ENCODE measurements at regions not wholly inside any gene's neighbourhood (a gene's known extent, or its start where the extent isn't known, plus 50 kb on each side); places are given as distances from the start of the nearest gene placed in this dataset.

DNA sequence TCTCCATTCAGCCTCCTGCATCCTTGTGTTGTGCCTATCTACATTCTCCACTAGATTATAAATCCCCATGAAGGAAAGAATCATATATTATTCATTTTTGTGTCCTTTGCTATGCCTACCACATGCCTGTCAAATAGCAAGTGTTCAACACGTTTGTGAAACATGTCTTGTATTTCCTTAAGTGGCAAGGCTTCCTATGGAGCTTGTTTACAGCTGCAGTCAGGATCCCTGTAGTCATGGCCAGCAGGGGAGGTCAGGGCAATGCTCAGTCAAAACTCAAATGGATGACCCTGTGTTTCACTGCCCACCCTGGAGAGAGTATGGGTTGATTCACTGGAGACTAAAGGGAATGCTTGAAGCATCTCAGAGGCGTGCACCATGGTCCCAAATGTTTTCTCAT is 191.7 kb upstream of the ATP11B start:
- TF ChIP-seq TAF1 (IDR thresholded peaks at IDR 0.05; ENCODE audit: borderline replicate concordance, low read depth, low read length) (no peak), POLR2AphosphoS5 (IDR thresholded peaks at IDR 0.05; ENCODE audit: low read depth, low read length) (no peak), POLR2A (IDR thresholded peaks at IDR 0.05; ENCODE audit: low read depth, low read length) (no peak)
- FAIRE-seq (no peak), DNase-seq (ENCODE audit: insufficient read length) (no peak)

- TF ChIP-seq TAF1 (IDR thresholded peaks at IDR 0.05; ENCODE audit: borderline replicate concordance, low read depth, low read length) (no peak), POLR2A (IDR thresholded peaks at IDR 0.05; ENCODE audit: low read depth, low read length) (no peak), POLR2AphosphoS5 (IDR thresholded peaks at IDR 0.05; ENCODE audit: low read depth, low read length) (no peak)
- no peak for FAIRE-seq
- no peak for DNase-seq (ENCODE audit: insufficient read length)
These were observed 189.8 kb upstream of the ATP11B start for GRCh38 chr3:182603501-182603900.

GRCh38 chr3:182605882-182606611 is 187.3 kb upstream of the ATP11B start:
- DNase-seq (ENCODE audit: insufficient read length) = no peak
- TF ChIP-seq POLR2A (IDR thresholded peaks at IDR 0.05; ENCODE audit: low read depth, low read length) (no peak), POLR2AphosphoS5 (IDR thresholded peaks at IDR 0.05; ENCODE audit: low read depth, low read length) (no peak), TAF1 (IDR thresholded peaks at IDR 0.05; ENCODE audit: borderline replicate concordance, low read depth, low read length) (no peak)
- no peak for FAIRE-seq

- FAIRE-seq = no peak
- DNase-seq (ENCODE audit: insufficient read length) = no peak
- TF ChIP-seq POLR2AphosphoS5 (IDR thresholded peaks at IDR 0.05; ENCODE audit: low read depth, low read length) (no peak), POLR2A (IDR thresholded peaks at IDR 0.05; ENCODE audit: low read depth, low read length) (no peak), TAF1 (IDR thresholded peaks at IDR 0.05; ENCODE audit: borderline replicate concordance, low read depth, low read length) (no peak)
These were observed 186.3 kb upstream of the ATP11B start for GRCh38 chr3:182606905-182607504.

GRCh38 chr3:182608832-182609231 is 184.5 kb upstream of the ATP11B start:
- no peak for DNase-seq (ENCODE audit: insufficient read length)
- FAIRE-seq = no peak
- TF ChIP-seq POLR2AphosphoS5 (IDR thresholded peaks at IDR 0.05; ENCODE audit: low read depth, low read length) (no peak), TAF1 (IDR thresholded peaks at IDR 0.05; ENCODE audit: borderline replicate concordance, low read depth, low read length) (no peak), POLR2A (IDR thresholded peaks at IDR 0.05; ENCODE audit: low read depth, low read length) (no peak)

- TF ChIP-seq POLR2A (IDR thresholded peaks at IDR 0.05; ENCODE audit: low read depth, low read length) = no peak
- FAIRE-seq (no peak), DNase-seq (ENCODE audit: insufficient read length) (no peak)
These were observed 183.6 kb upstream of the ATP11B start for GRCh38 chr3:182609575-182610156.

DNA sequence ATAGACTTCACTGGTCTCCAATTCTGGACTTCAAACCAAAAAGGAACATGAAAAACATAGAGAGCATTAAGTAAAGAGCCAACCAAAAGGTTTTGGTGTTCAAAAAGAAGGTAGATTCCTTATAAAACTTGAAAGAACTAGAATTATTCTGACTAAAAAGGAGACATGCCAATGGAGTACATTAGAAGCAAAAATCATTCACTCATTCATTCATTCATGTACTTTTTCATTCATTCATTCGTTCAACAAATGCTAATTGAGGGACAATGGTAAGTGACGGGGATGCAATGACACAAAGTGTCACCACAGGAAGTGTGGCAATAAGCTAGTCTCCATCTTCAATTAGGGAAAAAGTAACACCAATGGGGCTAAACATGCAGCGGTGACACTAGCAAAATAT is 181.0 kb upstream of the ATP11B start:
- FAIRE-seq (no peak), DNase-seq (ENCODE audit: insufficient read length) (no peak)
- TF ChIP-seq POLR2A (IDR thresholded peaks at IDR 0.05; ENCODE audit: low read depth, low read length) (no peak), TAF1 (IDR thresholded peaks at IDR 0.05; ENCODE audit: borderline replicate concordance, low read depth, low read length) (no peak), POLR2AphosphoS5 (IDR thresholded peaks at IDR 0.05; ENCODE audit: low read depth, low read length) (no peak)

GRCh38 chr3:182617500-182617899 is 175.8 kb upstream of the ATP11B start:
- FAIRE-seq (no peak), DNase-seq (ENCODE audit: insufficient read length) (no peak)
- no peak for TF ChIP-seq POLR2A (IDR thresholded peaks at IDR 0.05; ENCODE audit: low read depth, low read length)
- no peak for TF ChIP-seq POLR2AphosphoS5 (IDR thresholded peaks at IDR 0.05; ENCODE audit: low read depth, low read length)
- no peak for TF ChIP-seq TAF1 (IDR thresholded peaks at IDR 0.05; ENCODE audit: borderline replicate concordance, low read depth, low read length)

GRCh38 chr3:182618085-182618732 is 175.1 kb upstream of the ATP11B start:
- TF ChIP-seq TAF1 (IDR thresholded peaks at IDR 0.05; ENCODE audit: borderline replicate concordance, low read depth, low read length) (no peak), POLR2A (IDR thresholded peaks at IDR 0.05; ENCODE audit: low read depth, low read length) (no peak), POLR2AphosphoS5 (IDR thresholded peaks at IDR 0.05; ENCODE audit: low read depth, low read length) (no peak)
- FAIRE-seq (no peak), DNase-seq (ENCODE audit: insufficient read length) (no peak)

DNA sequence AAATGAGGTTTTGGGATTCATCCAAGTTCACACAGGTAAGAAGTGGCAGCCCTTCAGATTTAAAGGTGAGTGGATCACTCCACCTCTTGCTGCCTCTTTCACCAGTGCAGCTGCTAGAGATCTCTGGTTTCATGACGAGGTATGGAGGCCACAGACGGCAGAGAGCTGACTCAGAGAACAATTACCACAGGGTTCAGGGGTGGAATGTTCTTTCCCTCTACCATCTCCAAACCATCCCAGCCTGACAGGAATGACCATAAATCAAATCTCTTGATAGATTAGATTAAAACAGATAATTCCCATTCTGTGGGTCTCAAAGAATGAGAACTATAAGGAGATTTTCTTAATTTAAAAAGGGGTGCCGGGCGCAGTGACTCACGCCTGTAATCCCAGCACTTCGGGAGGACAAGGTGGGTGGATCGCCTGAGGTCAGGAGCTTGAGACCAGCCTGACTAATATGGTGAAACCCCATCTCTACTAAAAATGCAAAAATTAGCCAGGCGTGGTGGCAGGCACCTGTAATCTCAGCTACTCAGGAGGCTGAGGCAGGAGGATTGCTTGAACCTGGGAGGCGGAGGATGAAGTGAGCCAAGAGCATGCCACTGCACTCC is 174.2 kb upstream of the ATP11B start:
- FAIRE-seq (no peak), DNase-seq (ENCODE audit: insufficient read length) (no peak)
- TF ChIP-seq POLR2A (IDR thresholded peaks at IDR 0.05; ENCODE audit: low read depth, low read length) = no peak
- TF ChIP-seq POLR2AphosphoS5 (IDR thresholded peaks at IDR 0.05; ENCODE audit: low read depth, low read length) = no peak
- no peak for TF ChIP-seq TAF1 (IDR thresholded peaks at IDR 0.05; ENCODE audit: borderline replicate concordance, low read depth, low read length)

- DNase-seq (ENCODE audit: insufficient read length) = no peak
- no peak for FAIRE-seq
- TF ChIP-seq POLR2AphosphoS5 (IDR thresholded peaks at IDR 0.05; ENCODE audit: low read depth, low read length) (no peak), TAF1 (IDR thresholded peaks at IDR 0.05; ENCODE audit: borderline replicate concordance, low read depth, low read length) (no peak), POLR2A (IDR thresholded peaks at IDR 0.05; ENCODE audit: low read depth, low read length) (no peak)
These were observed 172.4 kb upstream of the ATP11B start for GRCh38 chr3:182620723-182621434.

Data from GM12892 (cell line).